Kidney tubule cell (primary cell): ENCODE measurements at regions not wholly inside any gene's neighbourhood (a gene's known extent, or its start where the extent isn't known, plus 50 kb on each side); places are given as distances from the start of the nearest gene placed in this dataset.
A peak's percentile ranks its signal among the peaks of the same experiment; 100 is the strongest.

ENCODE experiments used
- DNase-seq: peaks from one replicate; pipeline ENCODE4 v3.0.0-alpha.2; 2018; ENCODE audit warnings: low spot score

DNA sequence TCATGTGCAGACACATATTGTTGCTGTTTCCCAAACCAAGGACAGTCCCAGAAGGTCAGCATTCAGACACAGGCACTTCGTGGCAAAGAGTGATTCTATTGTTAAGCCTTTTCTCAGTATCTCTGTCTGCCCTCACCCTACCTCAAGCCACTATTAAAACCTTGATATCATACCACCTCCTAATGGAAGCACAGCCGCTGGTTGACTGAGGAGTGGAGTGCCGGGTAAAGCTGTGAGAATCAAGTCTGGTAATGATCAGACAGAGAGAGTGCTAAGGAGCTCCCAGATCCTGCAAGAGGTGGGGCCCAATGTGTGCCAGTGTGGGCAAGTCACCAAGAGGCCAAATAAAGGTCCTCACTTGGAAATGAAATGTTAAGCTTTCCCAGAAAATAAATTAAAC, 819.5 kb downstream of the BCL11A start:
- DNase-seq: no peak

DNA sequence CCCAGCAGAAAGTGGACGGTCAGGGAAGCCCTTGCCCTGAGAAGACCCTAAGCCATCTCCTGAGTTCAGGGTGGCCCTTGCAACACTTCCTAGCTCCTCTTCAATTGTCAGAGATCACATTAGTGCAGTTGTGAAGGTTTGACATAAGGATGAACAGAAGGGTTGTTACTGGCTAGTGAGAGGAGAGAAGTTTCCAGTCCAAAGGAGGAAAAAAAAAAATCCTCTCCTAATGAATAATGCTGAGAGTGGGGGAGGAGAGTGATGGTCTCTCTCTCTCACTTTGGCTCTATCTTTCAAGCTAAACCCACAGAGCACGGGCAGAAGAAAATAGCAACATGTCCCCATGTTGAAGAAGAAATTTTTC, 819.9 kb downstream of the BCL11A start:
- no peak for DNase-seq

DNA sequence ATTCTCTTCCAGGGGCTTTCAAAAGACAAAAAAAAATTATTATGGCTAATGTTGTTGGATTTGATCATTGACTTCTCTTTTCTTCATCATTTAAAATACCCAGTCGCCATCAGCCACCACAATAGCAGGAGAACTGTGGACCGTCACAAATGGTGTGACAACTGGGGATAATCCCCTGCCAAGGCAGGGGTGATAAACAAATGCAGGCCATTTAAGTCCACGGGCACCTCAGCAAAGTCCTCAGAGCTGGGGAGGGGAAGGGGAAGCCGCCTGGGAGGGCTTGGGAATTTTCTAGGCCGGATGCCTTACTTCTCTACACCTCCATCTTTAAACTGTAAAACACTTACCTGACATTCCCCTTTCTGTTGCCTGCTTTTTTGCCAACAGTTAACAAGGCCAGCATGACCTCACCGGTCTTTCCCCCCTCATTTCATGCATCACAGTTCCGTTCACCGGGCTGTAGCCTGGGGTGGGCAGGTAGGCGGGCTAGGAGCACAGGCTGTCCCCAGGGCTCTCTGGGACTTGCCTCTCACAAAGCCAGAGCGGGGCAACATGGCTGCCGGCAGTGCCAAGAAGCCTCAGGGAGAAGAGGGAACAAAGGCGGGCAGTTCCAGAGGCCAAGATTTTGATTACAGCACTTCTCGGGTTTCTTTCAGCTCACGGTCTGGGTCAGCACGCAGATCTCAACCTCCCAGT, 820.4 kb downstream of the BCL11A start:
- no peak for DNase-seq

DNA sequence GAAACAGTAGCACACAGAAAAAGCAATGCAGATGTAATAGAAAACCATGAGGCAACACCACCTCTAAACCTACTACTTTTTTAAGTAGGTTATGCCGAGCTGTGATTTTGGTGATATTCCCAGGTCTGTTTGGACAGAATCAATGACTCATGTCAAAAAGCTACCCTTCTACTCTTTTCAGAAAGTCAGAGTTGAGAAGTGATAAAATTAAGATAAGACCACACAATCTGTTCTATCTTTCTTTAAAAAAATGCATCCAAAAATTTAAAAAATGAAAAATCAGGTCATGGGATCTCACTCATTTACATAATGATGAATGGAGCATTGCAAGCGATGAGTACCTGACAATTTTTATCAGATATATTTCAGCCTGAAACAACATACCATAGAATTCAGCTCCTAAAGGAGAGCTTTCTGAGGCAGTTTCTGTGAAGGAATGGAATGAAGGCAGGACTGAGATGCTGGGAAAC, 826.3 kb downstream of the BCL11A start:
- DNase-seq: no peak

DNA sequence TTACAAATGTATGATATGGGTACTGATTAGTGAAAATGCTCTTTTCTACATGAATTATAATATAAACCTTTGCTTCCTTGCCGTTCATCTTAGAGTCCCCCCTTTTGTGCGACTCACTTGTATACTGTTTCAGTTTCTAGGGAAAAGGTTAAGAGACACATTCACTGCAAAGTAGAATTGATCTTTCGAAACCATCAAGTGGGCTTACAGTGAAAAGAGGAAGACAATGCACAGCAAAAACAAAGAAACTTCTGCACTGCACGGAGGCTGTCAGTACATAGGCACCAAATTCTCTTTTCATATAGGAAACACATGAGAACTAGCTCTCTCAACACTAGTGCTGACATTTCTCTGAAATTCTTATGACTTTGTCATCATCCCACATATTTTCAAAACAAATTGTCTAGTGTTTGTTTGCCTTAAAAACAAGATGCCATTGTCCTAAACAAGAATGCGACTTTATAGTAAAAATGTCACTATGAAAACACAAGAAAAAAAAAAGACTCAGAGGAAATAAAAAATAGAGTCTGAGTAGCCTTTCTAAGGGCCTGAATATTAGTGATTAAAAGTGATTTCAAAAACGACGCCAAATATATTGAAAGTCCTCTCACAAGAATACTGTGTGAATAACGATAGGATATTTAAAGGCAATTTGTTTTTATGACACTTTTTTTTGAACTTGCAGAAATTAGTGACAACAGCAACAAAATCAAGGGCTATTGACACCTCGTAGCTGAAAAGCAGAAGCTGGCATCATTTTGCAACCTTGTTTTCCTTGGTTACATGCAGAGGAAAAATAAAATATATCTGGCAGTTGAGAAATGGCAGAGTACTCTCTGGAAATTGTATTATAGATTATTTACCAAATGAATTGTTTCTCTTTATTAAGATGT, 827.0 kb downstream of the BCL11A start:
- DNase-seq: no peak

DNA sequence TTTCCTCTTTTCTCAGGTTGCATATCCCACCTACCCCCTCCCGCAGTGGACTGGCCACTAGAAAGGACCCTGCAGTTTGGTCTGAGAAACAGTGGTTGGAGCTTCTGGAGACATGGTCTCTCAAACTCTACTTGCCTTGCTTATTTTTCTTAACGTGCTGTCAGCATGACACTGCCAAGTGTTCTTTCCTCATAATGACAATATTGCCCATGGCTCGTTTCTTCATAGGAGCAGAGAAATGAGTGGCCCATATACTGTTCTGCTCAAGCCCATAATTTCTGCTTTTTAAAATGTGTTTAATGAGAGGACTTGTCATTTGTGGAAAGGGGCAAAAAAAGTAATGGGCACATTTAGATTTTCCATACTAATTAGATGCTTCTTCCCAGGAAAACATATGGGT, 828.7 kb downstream of the BCL11A start:
- no peak for DNase-seq

DNA sequence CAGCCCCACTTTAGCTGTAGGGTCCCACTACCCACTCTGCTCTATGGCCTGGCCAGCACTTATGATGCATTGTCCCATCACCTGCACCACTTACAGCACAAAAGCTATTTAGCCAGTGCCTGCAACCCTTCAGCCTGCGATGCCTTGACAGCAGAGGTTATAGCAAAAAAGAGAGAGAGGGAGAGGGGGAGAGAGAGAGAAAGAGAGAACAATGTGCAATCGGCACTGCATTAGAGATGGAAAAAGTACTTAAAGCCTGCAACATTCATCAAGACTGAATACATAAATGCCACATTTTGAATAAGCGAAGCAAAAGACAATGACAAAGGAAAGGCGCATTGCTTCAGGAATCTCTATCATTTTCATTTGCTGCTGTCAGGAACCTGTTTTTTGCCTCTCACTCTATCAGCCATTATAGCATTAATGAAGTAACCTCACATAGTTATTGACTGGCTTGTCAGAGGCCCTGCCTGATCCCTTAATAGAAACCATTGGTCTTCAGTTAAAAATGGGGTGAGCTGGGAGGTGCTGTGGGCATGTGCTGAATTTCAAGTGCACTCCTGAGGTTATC, 833.1 kb downstream of the BCL11A start:
- DNase-seq: no peak

DNA sequence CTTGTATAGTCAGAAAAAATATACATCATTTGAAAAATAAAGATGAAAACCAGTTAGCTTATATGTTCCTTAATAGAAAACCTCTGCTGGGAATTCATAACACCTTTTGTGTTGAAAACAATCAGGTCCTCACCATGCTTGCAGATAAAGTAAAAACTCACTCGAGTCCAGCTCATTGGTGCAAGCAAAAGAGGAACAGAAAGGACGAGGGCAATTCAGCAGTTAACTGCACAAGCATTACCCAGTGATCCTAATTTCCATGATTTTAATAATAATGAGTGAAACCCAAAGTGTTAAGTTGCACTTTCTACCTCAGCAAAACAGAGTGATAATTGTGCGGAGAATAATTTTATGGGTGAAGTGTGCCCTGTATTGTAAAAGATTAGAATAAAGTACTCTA, 839.9 kb downstream of the BCL11A start:
- DNase-seq: no peak

DNA sequence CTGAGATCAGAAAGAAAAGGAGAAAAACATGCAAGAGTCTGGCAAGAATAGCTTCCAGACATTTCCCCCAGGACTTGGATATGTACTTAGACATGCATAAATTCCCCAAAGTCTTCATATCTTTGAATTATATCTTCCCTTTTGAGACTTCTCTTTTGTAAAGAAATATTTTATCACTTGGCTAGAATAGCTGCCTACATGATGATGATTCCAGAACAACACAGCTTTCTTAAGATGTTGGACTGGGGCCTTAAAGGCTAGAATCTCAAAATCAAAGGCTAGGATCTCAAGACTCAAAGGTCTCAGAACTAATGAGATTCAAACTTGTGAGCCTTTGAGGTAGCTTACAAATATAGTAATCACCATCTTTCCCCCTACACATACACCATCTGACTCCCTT, 842.3 kb downstream of the BCL11A start:
- no peak for DNase-seq

DNA sequence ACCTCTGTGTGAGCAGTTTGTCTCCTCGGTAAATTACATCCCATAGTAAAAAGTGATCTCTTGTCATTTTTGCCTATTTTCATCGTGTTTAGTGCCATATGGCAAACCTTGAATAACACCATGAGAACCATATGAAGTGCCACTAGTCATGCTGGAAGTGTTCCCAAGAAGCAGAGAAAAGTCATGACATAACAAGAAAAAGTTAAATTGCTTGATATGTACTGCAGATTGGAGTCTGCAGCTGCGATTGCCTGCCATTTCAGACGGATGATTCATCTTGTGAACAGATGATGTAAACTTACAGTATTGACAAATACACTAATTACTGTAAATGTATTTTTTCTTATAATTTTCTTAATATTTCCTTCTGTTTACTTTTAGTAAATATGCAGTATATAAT, 846.7 kb downstream of the BCL11A start:
- DNase-seq: no peak

DNA sequence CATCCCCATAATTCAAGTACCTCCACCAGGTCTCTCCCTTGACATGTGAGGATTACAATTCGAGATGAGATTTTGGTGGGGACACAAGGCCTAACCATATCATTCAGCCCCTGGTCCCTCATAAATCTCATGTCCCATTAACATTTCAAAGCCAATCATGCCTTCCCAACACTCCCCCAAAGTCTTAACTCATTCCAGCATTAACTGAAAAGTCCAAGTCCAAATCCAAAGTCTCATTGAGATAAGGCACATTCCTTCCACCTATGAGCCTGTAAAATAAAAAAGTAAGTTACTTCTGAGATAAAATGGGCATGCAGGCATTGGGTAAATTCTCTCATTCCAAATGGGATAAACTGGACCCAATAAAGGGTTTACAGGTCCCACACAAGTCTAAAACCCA, 849.7 kb downstream of the BCL11A start:
- no peak for DNase-seq

DNA sequence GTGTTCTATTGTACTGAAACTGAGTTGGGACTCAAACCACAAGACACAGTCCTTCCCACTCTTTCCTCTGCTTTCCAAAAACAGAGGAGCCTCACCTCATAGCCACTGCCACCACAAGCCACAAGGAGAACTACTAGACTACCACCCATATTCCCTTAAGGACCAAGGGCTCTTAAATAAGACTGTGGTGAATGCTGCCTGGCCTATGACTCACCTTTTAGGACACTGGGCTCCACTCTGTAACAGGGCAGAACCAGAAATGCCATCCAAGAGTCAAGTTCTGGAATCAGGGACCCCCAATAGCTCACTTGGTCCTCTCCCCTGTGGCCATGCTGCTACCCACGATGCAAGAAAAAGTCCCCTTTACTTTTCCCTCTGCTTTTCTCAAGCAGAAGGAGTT, 851.4 kb downstream of the BCL11A start:
- DNase-seq: no peak

DNA sequence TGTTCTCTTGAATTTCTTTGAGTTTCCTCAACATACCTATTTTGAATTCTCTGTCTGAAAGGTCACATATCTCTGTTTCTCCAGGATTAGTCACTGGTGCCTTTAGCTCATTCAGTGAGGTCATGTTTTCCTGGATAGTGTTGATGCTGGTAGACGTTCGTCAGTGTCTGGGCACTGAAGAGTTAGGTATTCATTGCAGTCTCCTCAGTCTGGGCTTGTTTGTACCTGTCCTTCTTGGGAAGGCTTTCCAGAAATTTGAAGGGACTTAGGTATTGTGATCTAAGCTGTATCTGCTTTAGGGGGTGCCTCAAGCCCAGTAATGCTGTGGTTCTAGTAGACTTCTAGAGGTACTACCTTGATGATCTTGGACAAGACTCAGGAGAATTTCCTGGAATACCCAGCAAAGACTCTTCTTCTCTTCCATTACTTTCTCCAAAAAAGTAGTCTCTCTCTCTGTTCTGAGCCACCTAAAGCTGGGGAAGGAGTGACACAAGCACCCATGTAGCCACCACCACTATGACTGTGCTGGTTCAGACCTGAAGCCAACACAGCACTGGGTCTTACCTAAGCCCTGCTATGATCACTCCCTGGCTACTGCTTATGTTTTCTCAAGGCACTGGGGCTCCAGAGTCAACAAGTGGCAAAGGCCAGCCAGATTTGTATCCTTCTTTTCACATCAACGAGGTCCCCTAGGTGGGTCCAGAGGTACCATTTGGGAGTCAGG, 852.0 kb downstream of the BCL11A start:
- DNase-seq: no peak

DNA sequence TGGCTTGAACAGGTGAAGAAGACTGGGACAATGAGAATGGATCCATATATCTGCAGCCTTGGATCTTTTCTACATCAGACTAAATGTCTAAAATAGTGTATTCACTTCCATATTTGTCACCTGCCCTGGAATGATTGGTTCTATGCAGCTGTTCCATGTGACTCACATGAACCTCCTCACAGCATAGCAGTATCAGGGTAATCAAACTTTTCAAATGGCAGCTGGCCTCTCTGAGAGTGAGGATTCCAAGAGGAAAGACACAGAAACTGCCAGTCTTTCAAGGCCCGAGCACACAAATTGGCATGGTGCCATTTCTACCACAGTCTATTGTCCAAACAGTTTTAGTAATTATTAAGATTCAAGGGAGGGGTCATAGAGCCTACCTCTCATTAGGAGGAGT, 859.3 kb downstream of the BCL11A start:
- no peak for DNase-seq

DNA sequence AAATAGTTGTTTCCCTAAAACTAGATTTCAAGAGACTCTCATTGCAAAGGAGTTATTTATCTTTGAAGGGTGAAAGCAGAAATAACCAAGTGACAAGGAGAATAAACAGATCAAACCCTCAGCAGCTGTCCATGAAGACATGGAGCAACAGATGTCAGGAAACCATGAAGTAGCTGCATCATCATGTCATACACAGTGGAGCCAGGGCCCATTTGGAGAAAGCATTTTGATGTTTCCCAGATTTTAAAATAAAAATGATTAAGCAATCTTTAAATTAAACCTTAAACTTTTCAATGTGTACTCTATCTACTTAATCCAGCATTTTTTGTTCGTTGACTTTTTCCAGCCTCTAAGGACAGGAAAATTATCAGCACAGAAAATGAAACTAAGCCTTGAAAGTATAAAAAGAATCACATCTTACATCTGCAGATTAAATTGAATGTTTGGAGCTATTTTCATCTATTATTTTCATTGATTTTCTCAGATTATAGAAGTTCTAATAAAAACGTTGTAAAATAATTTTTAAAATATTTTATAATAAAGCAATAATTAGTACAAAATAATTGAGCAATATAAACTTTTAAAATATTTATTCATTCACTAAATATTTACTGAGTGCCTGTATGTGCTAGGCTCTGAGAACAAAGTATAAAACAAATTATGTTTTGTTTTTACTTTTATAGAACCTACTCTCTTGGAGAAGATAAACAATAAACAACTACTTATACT, 860.1 kb downstream of the BCL11A start:
- DNase-seq: no peak

DNA sequence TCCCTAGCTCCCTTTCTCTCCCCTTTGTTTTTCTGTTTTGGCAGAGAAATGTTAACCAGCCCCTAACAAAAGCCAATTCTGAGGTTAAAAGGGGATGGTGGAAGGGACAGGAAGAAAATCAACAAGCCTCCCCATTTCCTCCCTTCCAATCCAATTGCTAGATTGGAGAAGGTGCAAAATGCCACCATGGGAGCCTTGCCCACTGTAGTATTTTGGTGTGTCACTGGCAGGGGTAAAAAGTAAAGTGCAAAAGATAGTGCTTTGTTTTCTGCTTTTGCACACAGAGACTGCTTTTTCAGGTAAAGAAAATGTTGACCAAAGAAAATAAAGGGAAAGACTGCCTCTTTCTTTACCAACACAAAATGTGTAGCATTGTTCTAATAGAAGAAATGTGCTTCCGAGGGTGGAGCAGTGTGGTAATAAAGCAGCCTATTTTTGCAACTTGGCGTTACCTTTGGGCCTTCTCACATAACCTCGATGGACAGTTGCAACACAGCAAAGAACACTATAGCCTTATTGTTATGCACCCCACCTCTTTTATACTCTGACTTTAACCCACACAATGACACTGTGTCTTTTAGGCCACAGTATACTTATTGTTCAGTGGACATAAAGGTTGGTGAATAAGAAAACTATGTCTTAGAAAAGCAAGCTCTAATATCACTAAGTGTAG, 861.8 kb downstream of the BCL11A start:
- DNase-seq: no peak

DNA sequence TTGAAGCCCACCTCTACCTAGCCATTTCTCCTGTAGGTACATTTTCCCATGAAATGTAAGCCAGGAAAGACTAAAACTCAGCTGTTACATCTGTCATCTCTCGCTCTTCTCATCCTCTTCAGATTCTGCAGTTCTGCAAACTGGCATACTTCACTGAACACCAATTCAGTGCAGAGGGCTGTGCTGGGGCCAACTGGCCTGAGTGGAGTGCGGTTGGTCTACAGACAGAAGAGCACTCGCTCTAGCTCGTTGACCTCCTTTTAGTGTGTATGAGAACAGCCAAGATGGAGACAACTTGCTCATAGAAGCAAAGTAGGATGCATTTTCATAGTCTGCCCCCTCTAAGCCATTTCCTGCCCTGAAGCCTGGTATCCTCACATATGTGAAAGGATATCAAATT, 862.6 kb downstream of the BCL11A start:
- no peak for DNase-seq

DNA sequence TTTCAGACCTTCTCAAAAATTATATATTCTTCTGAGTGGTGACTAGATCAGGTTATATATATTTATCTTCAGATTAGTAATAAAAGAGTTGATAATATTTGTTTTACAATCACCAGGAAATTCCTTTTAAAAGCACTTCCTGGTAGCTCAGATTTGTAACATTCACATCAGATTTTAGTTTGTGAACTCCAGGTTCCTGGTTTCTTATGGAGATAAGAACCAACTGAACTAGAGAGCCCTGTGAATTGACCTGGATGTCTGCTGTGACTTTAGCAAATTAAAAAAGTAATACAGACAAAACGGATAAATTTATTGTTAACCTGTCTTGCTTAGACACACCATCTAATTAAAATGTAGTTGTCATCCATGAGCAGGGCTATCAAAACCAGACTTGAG, 868.7 kb downstream of the BCL11A start:
- DNase-seq: no peak

DNA sequence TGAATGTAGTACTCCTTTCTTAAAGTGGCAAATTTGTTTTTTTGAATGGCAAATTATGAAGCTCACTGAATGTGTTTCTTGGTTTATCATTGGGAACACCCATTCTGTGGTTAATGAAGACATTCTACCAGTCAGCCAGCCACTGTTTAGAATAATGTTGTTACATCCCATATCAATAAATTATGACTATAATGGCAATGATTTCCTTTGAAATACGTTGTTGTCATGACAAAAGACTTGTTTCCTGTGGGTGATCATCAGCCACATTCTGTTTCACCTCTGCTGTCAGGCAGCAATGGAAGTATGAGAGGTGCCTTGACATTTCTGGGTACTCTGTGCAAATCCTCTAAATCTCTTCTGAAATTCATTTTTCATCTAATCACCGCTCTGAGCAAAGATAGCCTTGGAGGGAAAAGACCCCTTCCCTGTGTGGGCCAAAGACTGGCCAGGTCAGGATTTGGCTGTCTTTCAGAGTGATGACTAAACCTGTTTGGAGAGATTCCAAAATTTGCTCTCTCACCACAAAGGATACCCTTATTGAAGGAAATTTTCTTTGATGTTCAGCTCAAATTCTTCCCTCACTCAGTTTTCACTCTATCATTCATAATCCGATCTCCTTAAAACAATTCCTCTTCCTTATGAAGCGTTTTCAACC, 869.2 kb downstream of the BCL11A start:
- peak; percentile 23 for DNase-seq

DNA sequence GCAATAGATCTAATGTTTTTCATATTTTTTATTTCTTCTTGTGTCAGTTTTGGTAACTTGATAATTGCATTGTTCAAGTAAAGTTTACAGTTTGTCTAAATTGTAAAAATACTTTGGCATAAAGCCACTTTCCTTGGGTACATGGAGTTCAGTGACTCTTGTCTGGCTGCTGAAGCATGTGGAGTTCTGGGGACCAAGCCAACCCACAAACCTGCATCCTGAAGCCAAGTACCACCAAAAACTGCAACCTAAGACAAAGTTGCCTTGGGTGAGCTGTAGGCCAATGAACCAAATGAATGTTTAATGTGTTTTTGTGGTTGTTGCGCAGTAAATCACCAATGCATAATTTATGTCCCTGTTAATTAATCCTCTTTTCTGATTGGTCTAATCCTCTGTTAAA, 872.6 kb downstream of the BCL11A start:
- peak; percentile 12 for DNase-seq

DNA sequence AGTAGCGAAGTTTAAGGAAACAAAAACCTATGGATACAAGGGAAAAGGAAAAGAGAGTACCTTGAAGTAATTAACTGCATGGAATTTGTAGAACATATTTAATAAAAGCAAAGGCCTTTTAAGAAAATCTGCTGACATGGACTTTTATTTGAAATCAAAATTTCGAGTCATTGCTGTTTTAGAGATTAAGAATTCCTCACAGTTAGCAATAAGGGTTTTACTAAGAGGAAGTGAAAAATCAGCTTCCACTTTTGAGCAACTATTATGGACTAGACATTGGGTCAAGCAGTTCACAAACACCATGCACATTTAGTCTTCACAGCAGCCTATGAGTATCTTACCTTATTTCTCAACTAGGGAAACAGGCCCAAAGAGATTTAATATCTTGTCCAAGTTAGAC, 876.3 kb downstream of the BCL11A start:
- no peak for DNase-seq
